ENCODE measurements at regions not wholly inside any gene's neighbourhood (a gene's known extent, or its start where the extent isn't known, plus 50 kb on each side); places are given as distances from the start of the nearest gene placed in this dataset.

DNA sequence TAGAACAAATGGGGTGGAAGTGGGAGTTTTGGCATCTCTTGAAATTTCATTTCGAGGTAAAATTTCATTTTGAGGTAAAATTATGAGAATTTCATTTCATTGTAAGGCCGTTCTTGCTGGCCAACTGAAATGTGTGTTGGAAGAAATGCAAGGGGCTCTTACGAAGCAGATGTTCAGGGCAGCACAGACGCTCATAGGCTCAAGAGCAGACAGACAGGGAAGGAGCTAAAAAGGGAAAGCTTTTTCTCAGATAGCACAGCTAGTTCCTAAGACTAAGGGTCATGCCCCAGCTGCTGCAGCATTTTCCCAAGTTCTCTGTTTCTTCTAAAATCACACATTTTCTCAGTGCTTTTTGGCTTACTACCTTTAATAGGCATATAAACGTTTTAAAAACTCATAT lies 65.1 kb upstream of the SFMBT2 start:
- TF ChIP-seq EZH2 (IDR thresholded peaks at IDR 0.05; ENCODE audit: insufficient read depth, low read length): no peak
- TF ChIP-seq, protein P1, sequence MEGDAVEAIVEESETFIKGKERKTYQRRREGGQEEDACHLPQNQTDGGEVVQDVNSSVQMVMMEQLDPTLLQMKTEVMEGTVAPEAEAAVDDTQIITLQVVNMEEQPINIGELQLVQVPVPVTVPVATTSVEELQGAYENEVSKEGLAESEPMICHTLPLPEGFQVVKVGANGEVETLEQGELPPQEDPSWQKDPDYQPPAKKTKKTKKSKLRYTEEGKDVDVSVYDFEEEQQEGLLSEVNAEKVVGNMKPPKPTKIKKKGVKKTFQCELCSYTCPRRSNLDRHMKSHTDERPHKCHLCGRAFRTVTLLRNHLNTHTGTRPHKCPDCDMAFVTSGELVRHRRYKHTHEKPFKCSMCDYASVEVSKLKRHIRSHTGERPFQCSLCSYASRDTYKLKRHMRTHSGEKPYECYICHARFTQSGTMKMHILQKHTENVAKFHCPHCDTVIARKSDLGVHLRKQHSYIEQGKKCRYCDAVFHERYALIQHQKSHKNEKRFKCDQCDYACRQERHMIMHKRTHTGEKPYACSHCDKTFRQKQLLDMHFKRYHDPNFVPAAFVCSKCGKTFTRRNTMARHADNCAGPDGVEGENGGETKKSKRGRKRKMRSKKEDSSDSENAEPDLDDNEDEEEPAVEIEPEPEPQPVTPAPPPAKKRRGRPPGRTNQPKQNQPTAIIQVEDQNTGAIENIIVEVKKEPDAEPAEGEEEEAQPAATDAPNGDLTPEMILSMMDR (IDR thresholded peaks at IDR 0.05; ENCODE audit: insufficient read depth, low read depth, low read length): no peak
- H3K79me2 ChIP-seq (ENCODE audit: insufficient read depth, low read length): no peaks in the 10 kb centered on the region
- Mint-ChIP-seq H3K9me3 (ENCODE audit: unreplicated experiment) (peaks cover 3% of the 10 kb centered on the region), H3K27ac (ENCODE audit: unreplicated experiment) (no peak overlapping the region), H3K36me3 (ENCODE audit: low read depth, unreplicated experiment) (no peaks in the 10 kb centered on the region), H3K4me3 (ENCODE audit: unreplicated experiment) (no peak overlapping the region), H3K27me3 (ENCODE audit: low read depth, unreplicated experiment) (peaks cover 4% of the 10 kb centered on the region), H3K4me1 (ENCODE audit: low read depth, unreplicated experiment) (peaks cover 11% of the 10 kb centered on the region)
- no peak overlapping the region for H3K9ac ChIP-seq (ENCODE audit: low read length)
- DNase-seq (ENCODE audit: low read depth) (no peak), FAIRE-seq (no peak)
- no peak overlapping the region for H3K4me3 ChIP-seq (ENCODE audit: insufficient read depth, low read depth, low read length)
- no peaks in the 10 kb centered on the region for H3K36me3 ChIP-seq (ENCODE audit: insufficient read depth, low read length)
- no peaks in the 10 kb centered on the region for H4K20me1 ChIP-seq (ENCODE audit: insufficient read depth, low read length)
- no peak overlapping the region for H2AFZ ChIP-seq (ENCODE audit: low read depth, low read length)
- no peaks in the 10 kb centered on the region for H3K27me3 ChIP-seq (ENCODE audit: insufficient read depth, low read length)
- no peaks in the 10 kb centered on the region for H3K4me1 ChIP-seq (ENCODE audit: insufficient read depth, low read length)
- H3K27ac ChIP-seq (ENCODE audit: low read depth, low read length): no peak overlapping the region
- no peaks in the 10 kb centered on the region for H3K9me3 ChIP-seq (ENCODE audit: insufficient read depth, low read depth, low read length)
- H3K4me2 ChIP-seq (ENCODE audit: low read length): peak overlapping the region; percentile 26

DNA sequence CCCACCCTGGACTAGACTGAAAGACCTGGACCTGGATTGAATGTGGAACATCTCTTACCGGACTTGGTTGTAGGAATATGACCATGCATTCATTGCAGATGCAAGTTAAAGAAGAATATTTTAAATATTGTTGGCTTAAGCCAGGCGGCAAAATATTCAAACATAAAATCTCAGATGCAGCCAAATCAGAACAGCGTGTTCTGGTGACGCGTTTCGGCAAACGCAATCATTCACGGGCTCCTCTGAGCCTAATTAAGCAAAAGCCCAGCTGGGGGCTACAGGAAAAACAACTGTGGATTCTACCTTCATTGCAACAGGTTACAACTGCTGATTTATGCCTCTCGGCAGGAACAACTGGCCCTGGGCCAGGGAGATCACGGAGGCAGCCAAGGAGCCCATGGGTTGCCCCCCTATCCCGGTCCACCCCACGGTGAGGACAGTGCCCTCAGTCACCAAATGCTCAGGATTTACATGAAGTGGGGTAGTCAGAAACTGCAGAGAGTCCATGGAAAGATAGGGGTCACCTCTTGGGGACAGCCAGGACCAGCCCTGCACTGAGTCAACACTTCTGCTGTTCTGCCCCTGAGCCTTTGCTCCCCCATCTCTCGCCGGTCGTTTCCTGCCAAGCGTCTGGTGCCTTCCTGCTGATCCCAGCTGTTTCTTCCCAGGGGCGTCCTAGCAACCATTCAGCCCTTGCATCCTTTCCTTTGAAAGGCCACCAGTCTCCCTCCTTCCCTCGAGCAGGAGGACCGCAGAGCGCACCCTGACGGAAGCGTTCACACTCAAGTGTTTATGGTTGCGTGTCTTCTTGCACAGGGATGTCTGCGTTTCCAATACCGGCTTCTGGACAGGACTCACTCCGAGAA lies 64.4 kb upstream of the SFMBT2 start:
- Histone ChIP-seq H3K79me2 (ENCODE audit: insufficient read depth, low read length) (no peaks in the 10 kb centered on the region), H3K27me3 (ENCODE audit: insufficient read depth, low read length) (no peaks in the 10 kb centered on the region), H3K4me3 (ENCODE audit: insufficient read depth, low read depth, low read length) (no peak overlapping the region), H3K36me3 (ENCODE audit: insufficient read depth, low read length) (no peaks in the 10 kb centered on the region), H4K20me1 (ENCODE audit: insufficient read depth, low read length) (no peaks in the 10 kb centered on the region), H3K4me1 (ENCODE audit: insufficient read depth, low read length) (no peaks in the 10 kb centered on the region), H3K4me2 (ENCODE audit: low read length) (peak overlapping the region; percentile 26), H3K27ac (ENCODE audit: low read depth, low read length) (no peak overlapping the region), H2AFZ (ENCODE audit: low read depth, low read length) (peak overlapping the region; percentile 38), H3K9me3 (ENCODE audit: insufficient read depth, low read depth, low read length) (no peaks in the 10 kb centered on the region), H3K9ac (ENCODE audit: low read length) (no peak overlapping the region)
- Mint-ChIP-seq H3K9me3 (ENCODE audit: unreplicated experiment) (peaks cover 3% of the 10 kb centered on the region), H3K36me3 (ENCODE audit: low read depth, unreplicated experiment) (no peaks in the 10 kb centered on the region), H3K4me1 (ENCODE audit: low read depth, unreplicated experiment) (peaks cover 11% of the 10 kb centered on the region), H3K27ac (ENCODE audit: unreplicated experiment) (no peak overlapping the region), H3K27me3 (ENCODE audit: low read depth, unreplicated experiment) (peaks cover 4% of the 10 kb centered on the region), H3K4me3 (ENCODE audit: unreplicated experiment) (no peak overlapping the region)
- DNase-seq (ENCODE audit: low read depth) (no peak), FAIRE-seq (no peak)
- TF ChIP-seq, protein P1 (IDR thresholded peaks at IDR 0.05; ENCODE audit: insufficient read depth, low read depth, low read length): no peak
- no peak for TF ChIP-seq EZH2 (IDR thresholded peaks at IDR 0.05; ENCODE audit: insufficient read depth, low read length)

DNA sequence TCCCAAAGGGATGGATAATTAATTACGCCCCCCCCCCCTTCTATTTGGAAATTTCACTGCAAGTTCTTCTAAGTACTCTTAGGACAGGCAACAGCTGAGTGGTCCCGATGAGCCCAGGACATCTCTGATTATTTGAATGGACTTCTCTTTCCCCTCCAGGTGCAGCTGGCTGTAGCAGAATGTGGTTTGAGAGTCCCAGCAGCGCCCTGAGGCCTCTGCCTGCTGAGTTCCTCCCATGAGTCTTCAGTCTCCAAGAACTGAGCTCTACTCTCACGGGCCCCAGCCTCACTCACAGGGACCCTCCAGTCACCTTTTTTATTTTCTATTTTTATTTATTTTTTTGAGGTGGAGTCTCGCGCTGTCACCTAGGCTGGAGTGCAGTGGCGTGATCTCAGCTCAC lies 63.6 kb upstream of the SFMBT2 start:
- no peaks in the 10 kb centered on the region for H3K27me3 ChIP-seq (ENCODE audit: insufficient read depth, low read length)
- H3K27ac ChIP-seq (ENCODE audit: low read depth, low read length): no peak overlapping the region
- no peaks in the 10 kb centered on the region for H3K79me2 ChIP-seq (ENCODE audit: insufficient read depth, low read length)
- no peaks in the 10 kb centered on the region for H3K4me1 ChIP-seq (ENCODE audit: insufficient read depth, low read length)
- H3K9me3 ChIP-seq (ENCODE audit: insufficient read depth, low read depth, low read length): no peaks in the 10 kb centered on the region
- FAIRE-seq: no peak
- DNase-seq (ENCODE audit: low read depth): no peak
- no peak overlapping the region for H3K4me2 ChIP-seq (ENCODE audit: low read length)
- Mint-ChIP-seq H3K27me3 (ENCODE audit: low read depth, unreplicated experiment) (peaks cover 4% of the 10 kb centered on the region), H3K4me3 (ENCODE audit: unreplicated experiment) (no peak overlapping the region), H3K36me3 (ENCODE audit: low read depth, unreplicated experiment) (no peaks in the 10 kb centered on the region), H3K4me1 (ENCODE audit: low read depth, unreplicated experiment) (peaks cover 11% of the 10 kb centered on the region), H3K27ac (ENCODE audit: unreplicated experiment) (no peak overlapping the region), H3K9me3 (ENCODE audit: unreplicated experiment) (peaks cover 3% of the 10 kb centered on the region)
- no peak overlapping the region for H3K9ac ChIP-seq (ENCODE audit: low read length)
- TF ChIP-seq, protein P1 (IDR thresholded peaks at IDR 0.05; ENCODE audit: insufficient read depth, low read depth, low read length): no peak
- no peak for TF ChIP-seq EZH2 (IDR thresholded peaks at IDR 0.05; ENCODE audit: insufficient read depth, low read length)
- no peak overlapping the region for H2AFZ ChIP-seq (ENCODE audit: low read depth, low read length)
- no peaks in the 10 kb centered on the region for H4K20me1 ChIP-seq (ENCODE audit: insufficient read depth, low read length)
- no peaks in the 10 kb centered on the region for H3K36me3 ChIP-seq (ENCODE audit: insufficient read depth, low read length)
- no peak overlapping the region for H3K4me3 ChIP-seq (ENCODE audit: insufficient read depth, low read depth, low read length)
